HFFc6 (cell line): ENCODE measurements at regions not wholly inside any gene's neighbourhood (a gene's known extent, or its start where the extent isn't known, plus 50 kb on each side); places are given as distances from the start of the nearest gene placed in this dataset.

Experiments
- DNase-seq: peaks from one replicate; pipeline ENCODE4 v3.0.0-alpha.2; 2018
- H3K27ac Mint-ChIP-seq: 2 replicates; pipeline ENCODE4 v1.8.0; 2020; ENCODE audit warnings: mild to moderate bottlenecking, mixed read lengths
- H3K27me3 Mint-ChIP-seq: 2 replicates; pipeline ENCODE4 v1.8.0; 2021; ENCODE audit warnings: mild to moderate bottlenecking, moderate library complexity, mixed read lengths; ENCODE audit not compliant: insufficient read depth
- H3K36me3 Mint-ChIP-seq: 2 replicates; pipeline ENCODE4 v1.8.0; 2021; ENCODE audit warnings: low read depth, mixed read lengths
- H3K4me1 Mint-ChIP-seq: 2 replicates; pipeline ENCODE4 v1.8.0; 2020; ENCODE audit warnings: low read depth, mixed read lengths
- H3K4me3 Mint-ChIP-seq: 2 replicates; pipeline ENCODE4 v1.8.0; 2020; ENCODE audit warnings: mild to moderate bottlenecking, moderate library complexity, mixed read lengths
- H3K9me3 Mint-ChIP-seq: 2 replicates; pipeline ENCODE4 v1.8.0; 2020; ENCODE audit warnings: mild to moderate bottlenecking, mixed read lengths
- TF ChIP-seq, protein P1 (sequence below): fragments of 200-600 bp; sonication (generic); IDR thresholded peaks from 2 replicates; pipeline ENCODE4 v1.5.0; 2021; ENCODE audit warnings: antibody characterized with exemption, mild to moderate bottlenecking

- H3K4me3 Mint-ChIP-seq: no peak overlapping the region
- H3K27me3 Mint-ChIP-seq: peaks cover 7% of the 10 kb centered on the region; the same call in 1 of the 2 replicates
- no peaks in the 10 kb centered on the region for H3K36me3 Mint-ChIP-seq
- H3K27ac Mint-ChIP-seq: no peak overlapping the region
- H3K4me1 Mint-ChIP-seq: no peaks in the 10 kb centered on the region
- DNase-seq: no peak
- no peaks in the 10 kb centered on the region for H3K9me3 Mint-ChIP-seq
- TF ChIP-seq, protein P1, sequence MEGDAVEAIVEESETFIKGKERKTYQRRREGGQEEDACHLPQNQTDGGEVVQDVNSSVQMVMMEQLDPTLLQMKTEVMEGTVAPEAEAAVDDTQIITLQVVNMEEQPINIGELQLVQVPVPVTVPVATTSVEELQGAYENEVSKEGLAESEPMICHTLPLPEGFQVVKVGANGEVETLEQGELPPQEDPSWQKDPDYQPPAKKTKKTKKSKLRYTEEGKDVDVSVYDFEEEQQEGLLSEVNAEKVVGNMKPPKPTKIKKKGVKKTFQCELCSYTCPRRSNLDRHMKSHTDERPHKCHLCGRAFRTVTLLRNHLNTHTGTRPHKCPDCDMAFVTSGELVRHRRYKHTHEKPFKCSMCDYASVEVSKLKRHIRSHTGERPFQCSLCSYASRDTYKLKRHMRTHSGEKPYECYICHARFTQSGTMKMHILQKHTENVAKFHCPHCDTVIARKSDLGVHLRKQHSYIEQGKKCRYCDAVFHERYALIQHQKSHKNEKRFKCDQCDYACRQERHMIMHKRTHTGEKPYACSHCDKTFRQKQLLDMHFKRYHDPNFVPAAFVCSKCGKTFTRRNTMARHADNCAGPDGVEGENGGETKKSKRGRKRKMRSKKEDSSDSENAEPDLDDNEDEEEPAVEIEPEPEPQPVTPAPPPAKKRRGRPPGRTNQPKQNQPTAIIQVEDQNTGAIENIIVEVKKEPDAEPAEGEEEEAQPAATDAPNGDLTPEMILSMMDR: no peak
These were observed 654.0 kb downstream of the COL12A1 start for GRCh38 chr6:74551896-74552295.

DNA sequence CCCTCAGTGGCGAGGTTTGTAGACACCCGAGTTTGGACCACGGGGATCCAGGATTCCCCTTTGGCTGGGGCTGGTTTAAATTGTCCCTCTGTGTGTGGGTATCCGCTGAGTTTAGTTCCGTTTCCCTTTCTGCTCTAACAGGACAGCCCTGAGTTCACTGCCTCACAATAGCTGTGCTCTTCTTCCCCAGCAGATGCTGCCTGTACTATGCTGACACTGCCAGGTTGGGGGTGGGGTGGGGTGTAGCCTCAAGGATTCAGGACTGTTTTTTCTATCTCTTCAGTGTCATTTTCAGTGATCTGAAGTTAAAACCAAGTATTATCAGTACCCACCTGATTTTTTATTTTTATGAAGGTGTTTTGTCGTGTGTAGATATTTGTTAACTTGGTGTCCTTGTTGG is 655.0 kb downstream of the COL12A1 start:
- TF ChIP-seq, protein P1: no peak
- DNase-seq: no peak
- Mint-ChIP-seq H3K4me1 (no peaks in the 10 kb centered on the region), H3K27ac (no peak overlapping the region), H3K4me3 (no peak overlapping the region), H3K27me3 (peaks cover 7% of the 10 kb centered on the region; the same call in 1 of the 2 replicates), H3K9me3 (no peaks in the 10 kb centered on the region), H3K36me3 (no peaks in the 10 kb centered on the region)

DNA sequence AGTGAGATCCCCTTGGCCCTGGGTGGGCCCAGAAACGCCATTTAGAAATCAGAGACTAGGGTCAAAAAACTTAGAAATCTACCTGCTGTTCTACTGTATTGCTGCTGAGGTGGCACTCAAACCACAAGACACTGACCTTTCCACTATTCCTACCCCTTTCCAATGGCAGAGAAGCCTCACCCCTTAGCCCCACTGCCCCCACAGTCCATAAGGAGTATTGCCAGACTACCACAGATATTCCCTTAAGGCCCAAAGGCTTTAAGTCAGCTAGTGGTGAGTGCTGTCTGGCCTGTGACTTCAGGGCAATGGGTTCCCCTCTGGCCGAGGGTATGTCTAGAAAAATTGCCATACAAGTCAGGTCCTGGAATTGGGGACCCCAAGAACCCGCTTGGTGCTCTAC is 656.1 kb downstream of the COL12A1 start:
- TF ChIP-seq, protein P1: no peak
- Mint-ChIP-seq H3K4me3 (no peak overlapping the region), H3K27ac (no peak overlapping the region), H3K36me3 (no peaks in the 10 kb centered on the region; the same call in 1 of the 2 replicates), H3K4me1 (no peaks in the 10 kb centered on the region), H3K9me3 (no peaks in the 10 kb centered on the region), H3K27me3 (peaks cover 10% of the 10 kb centered on the region; the same call in 1 of the 2 replicates)
- DNase-seq: no peak

DNA sequence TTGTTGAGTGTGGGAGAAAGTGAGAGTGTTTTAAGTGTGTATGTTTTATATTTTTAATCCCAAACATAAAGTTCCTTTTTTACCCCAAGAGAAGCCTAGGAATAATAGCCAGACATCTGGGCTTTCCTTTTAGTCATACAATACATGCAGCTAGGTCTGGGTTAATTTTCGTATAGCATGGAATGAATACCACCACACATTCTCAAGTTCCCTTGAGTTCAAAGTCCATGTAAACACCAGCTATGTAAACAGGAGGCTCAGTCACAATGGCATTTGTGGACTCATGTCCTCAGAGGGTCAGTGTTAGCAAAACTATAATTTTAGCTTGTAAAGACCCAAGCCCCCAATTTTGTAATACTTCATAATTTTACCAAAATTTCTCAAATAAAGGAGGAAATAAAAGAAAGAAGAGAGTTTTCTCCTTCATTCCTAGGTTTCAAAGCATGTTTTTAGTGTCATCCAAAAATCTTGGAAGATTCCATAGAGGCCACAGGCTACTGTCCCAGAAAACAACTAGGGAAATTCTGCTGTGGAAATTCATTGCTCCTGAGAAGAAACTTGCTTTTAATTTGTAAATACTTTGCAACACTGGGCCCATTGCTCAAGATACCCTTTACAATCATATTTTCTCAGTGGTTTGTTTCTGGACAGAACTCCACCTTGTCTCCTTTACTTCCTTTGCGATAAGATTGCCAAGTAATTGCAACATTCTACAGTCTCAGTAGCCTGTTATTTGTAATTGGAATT is 671.2 kb downstream of the COL12A1 start:
- H3K27ac Mint-ChIP-seq: no peak overlapping the region
- TF ChIP-seq, protein P1: no peak
- no peak for DNase-seq
- no peaks in the 10 kb centered on the region for H3K4me1 Mint-ChIP-seq
- H3K4me3 Mint-ChIP-seq: no peak overlapping the region
- no peaks in the 10 kb centered on the region; the same call in 1 of the 2 replicates for H3K9me3 Mint-ChIP-seq
- H3K36me3 Mint-ChIP-seq: no peaks in the 10 kb centered on the region; the same call in 1 of the 2 replicates
- H3K27me3 Mint-ChIP-seq: no peaks in the 10 kb centered on the region; the same call in 1 of the 2 replicates

GRCh38 chr6:74519163-74519562 is 686.7 kb downstream of the COL12A1 start:
- Mint-ChIP-seq H3K4me3 (no peak overlapping the region), H3K36me3 (no peaks in the 10 kb centered on the region), H3K4me1 (no peaks in the 10 kb centered on the region), H3K27ac (no peak overlapping the region), H3K27me3 (peaks cover 3% of the 10 kb centered on the region; the same call in 1 of the 2 replicates), H3K9me3 (peaks cover 6% of the 10 kb centered on the region; the same call in 1 of the 2 replicates)
- DNase-seq: peak; percentile 36
- TF ChIP-seq, protein P1: no peak
